ENCODE measurements at regions not wholly inside any gene's neighbourhood (a gene's known extent, or its start where the extent isn't known, plus 50 kb on each side); places are given as distances from the start of the nearest gene placed in this dataset.

GRCh38 chr1:192522673-192523072, 52.9 kb upstream of the RGS1 start:
- peaks cover 21% of the 10 kb centered on the region for H3K4me1 ChIP-seq (ENCODE audit: control insufficient read depth, extremely low read depth, insufficient read depth, low read length)
- DNase-seq (ENCODE audit: low read depth, low spot score) (no peak), FAIRE-seq (no peak)
- no peak overlapping the region for H2AFZ ChIP-seq (ENCODE audit: low read depth, low read length)
- ChIA-PET CTCF (no interaction called here), POLR2A (no interaction called here)
- H3K27ac ChIP-seq (ENCODE audit: insufficient read depth, low read depth, low read length): no peak overlapping the region
- H3K79me2 ChIP-seq (ENCODE audit: control insufficient read depth, insufficient read depth, low read length): no peaks in the 10 kb centered on the region
- H3K4me3 ChIP-seq (replicated peaks in 1 of 3; ENCODE audit: insufficient read depth in 1 of 3, low read depth in 1 of 3, low read length in 3 of 3): no peak overlapping the region
- dilution Hi-C loops (cut with MboI; ENCODE audit: extremely low pct_ligation_motif_present, low sequenced_read_pairs) (no loop called here), intact Hi-C loops (cut with micrococcal nuclease) (no loop called here)
- no peaks in the 10 kb centered on the region for H3K9me3 ChIP-seq (replicated peaks; ENCODE audit: control insufficient read depth, insufficient read depth, low read length)
- no TSS peak for BruUV-seq (replicated peaks)
- no peaks in the 10 kb centered on the region for H3K9me1 ChIP-seq (replicated peaks; ENCODE audit: control insufficient read depth, extremely low read depth, insufficient read depth, low read length)
- H3K27me3 ChIP-seq (ENCODE audit: control insufficient read depth in 2 of 2, insufficient read depth in 2 of 2, low read length in 2 of 2): no peaks in the 10 kb centered on the region
- no peaks in the 10 kb centered on the region for H4K20me1 ChIP-seq (replicated peaks; ENCODE audit: control insufficient read depth, extremely low read depth, insufficient read depth, low read length)
- no peak overlapping the region for H3K9ac ChIP-seq (replicated peaks; ENCODE audit: extremely low read depth, insufficient read depth, low read length)
- H3K4me2 ChIP-seq (ENCODE audit: insufficient read depth, low read length): no peak overlapping the region
- no peaks in the 10 kb centered on the region for H3K36me3 ChIP-seq (ENCODE audit: control insufficient read depth in 2 of 2, extremely low read depth in 1 of 2, insufficient read depth in 2 of 2, low read length in 2 of 2)
- no peak for TF ChIP-seq JUN (IDR thresholded peaks at IDR 0.05; ENCODE audit: borderline replicate concordance, insufficient read depth, insufficient read length, low read depth)
- no peak for TF ChIP-seq MYC (IDR thresholded peaks at IDR 0.05; ENCODE audit: low read depth, low read length)
- no peak for TF ChIP-seq MAX (IDR thresholded peaks at IDR 0.05; ENCODE audit: insufficient read depth, insufficient read length)
- no peak for TF ChIP-seq EZH2 (IDR thresholded peaks at IDR 0.05; ENCODE audit: borderline replicate concordance, low read depth, low read length, severe bottlenecking)
- no peak for TF ChIP-seq POLR2A (IDR thresholded peaks at IDR 0.05; ENCODE audit: low read depth, low read length)
- no peak for TF ChIP-seq GATA2 (IDR thresholded peaks at IDR 0.05; ENCODE audit: insufficient read depth, insufficient read length, low read depth, low read length)
- no peak for TF ChIP-seq CTCF (IDR thresholded peaks at IDR 0.05; ENCODE audit: extremely low read depth in 1 of 2, insufficient read depth in 1 of 2, low read depth in 1 of 2, low read length in 2 of 2)
- no peak for TF ChIP-seq FOS (IDR thresholded peaks at IDR 0.05; ENCODE audit: borderline replicate concordance, insufficient read depth, low read length)
- TF ChIP-seq POLR2AphosphoS5 (IDR thresholded peaks at IDR 0.05; ENCODE audit: insufficient read depth, low read depth, low read length): no peak

All from endothelial cell of umbilical vein (primary cell).